Smooth muscle cell (in vitro differentiated cells): ENCODE measurements at regions not wholly inside any gene's neighbourhood (a gene's known extent, or its start where the extent isn't known, plus 50 kb on each side); places are given as distances from the start of the nearest gene placed in this dataset.

Experiments
- DNase-seq: peaks from one replicate; lab custom pipeline; 2025; ENCODE audit not compliant: unreplicated experiment; lab: John Stamatoyannopoulos, UW
- H2AFZ ChIP-seq: fragments of 200-600 bp; sonication (generic); 2 replicates; pipeline ENCODE4 v1.6.0; 2016; ENCODE audit warnings: antibody characterized with exemption, low read depth, mild to moderate bottlenecking
- H3F3A ChIP-seq: fragments of 200-600 bp; sonication (generic); 2 replicates; pipeline ENCODE4 v1.6.0; 2017; ENCODE audit warnings: antibody characterized with exemption, low read depth
- H3K27ac ChIP-seq: fragments of 200-600 bp; sonication (generic); 2 replicates; pipeline ENCODE4 v1.5.1; 2016; ENCODE audit warnings: low read depth, mild to moderate bottlenecking
- H3K27me3 ChIP-seq: fragments of 200-600 bp; sonication (generic); 2 replicates; pipeline ENCODE4 v1.6.1; 2016; ENCODE audit warnings: low read depth, mild to moderate bottlenecking
- H3K36me3 ChIP-seq: fragments of 200-600 bp; sonication (generic); 2 replicates; pipeline ENCODE4 v1.5.1; 2016; ENCODE audit warnings: low read depth
- H3K4me1 ChIP-seq: fragments of 200-600 bp; sonication (generic); 2 replicates; pipeline ENCODE4 v1.5.1; 2016; ENCODE audit warnings: low read depth
- H3K4me2 ChIP-seq: fragments of 200-600 bp; sonication (generic); 2 replicates; pipeline ENCODE4 v1.6.0; 2016; ENCODE audit warnings: mild to moderate bottlenecking
- H3K4me3 ChIP-seq: fragments of 200-600 bp; sonication (generic); 2 replicates; pipeline ENCODE4 v1.5.1; 2016; ENCODE audit warnings: mild to moderate bottlenecking
- H3K79me2 ChIP-seq: fragments of 200-600 bp; sonication (generic); 2 replicates; pipeline ENCODE4 v1.6.0; 2016; ENCODE audit warnings: low read depth, mild to moderate bottlenecking
- H3K9ac ChIP-seq: fragments of 200-600 bp; sonication (generic); 2 replicates; pipeline ENCODE4 v1.6.0; 2016; ENCODE audit warnings: low read depth
- H3K9me3 ChIP-seq: fragments of 200-600 bp; sonication (generic); replicated peaks from 2 replicates; pipeline ENCODE4 v1.5.1; 2016; ENCODE audit warnings: low read depth
- H4K20me1 ChIP-seq: fragments of 200-600 bp; sonication (generic); 2 replicates; pipeline ENCODE4 v1.6.0; 2016; ENCODE audit warnings: low read depth
- CTCF ChIP-seq: fragments of 200-600 bp; sonication (generic); IDR thresholded peaks from 2 replicates; pipeline ENCODE4 v1.5.1; 2017; ENCODE audit warnings: borderline replicate concordance, mild to moderate bottlenecking, antibody characterized with exemption; ENCODE audit not compliant: insufficient read depth, poor library complexity, severe bottlenecking
- WGBS: methylation state at CpG from one replicate; pipeline ENCODE4 v1.1.7; 2016; ENCODE audit warnings: low lambda C conversion rate; 5-methylcytosine and 5-hydroxymethylcytosine counted together

- H2AFZ ChIP-seq = no peak overlapping the region
Observed at GRCh38 chr6:80742481-80742880, 636.0 kb downstream of the BCKDHB start.

GRCh38 chr6:80733641-80734040, 627.2 kb downstream of the BCKDHB start:
- Histone ChIP-seq H3F3A (no peaks in the 10 kb centered on the region), H2AFZ (no peak overlapping the region), H4K20me1 (no peaks in the 10 kb centered on the region), H3K79me2 (no peaks in the 10 kb centered on the region), H3K9me3 (no peaks in the 10 kb centered on the region), H3K4me1 (no peaks in the 10 kb centered on the region), H3K36me3 (no peaks in the 10 kb centered on the region), H3K9ac (no peak overlapping the region), H3K27me3 (no peaks in the 10 kb centered on the region), H3K4me2 (no peak overlapping the region), H3K27ac (no peak overlapping the region), H3K4me3 (no peak overlapping the region)
- no peak for DNase-seq
- 79% methylated on average over 2 of the region's 2 CpGs for WGBS
- no peak for TF ChIP-seq CTCF

More at GRCh38 chr6:80742481-80742880, 636.0 kb downstream of the BCKDHB start:
- Histone ChIP-seq H3K79me2 (no peaks in the 10 kb centered on the region), H3K9ac (no peak overlapping the region), H3K4me2 (no peak overlapping the region), H3K4me1 (no peaks in the 10 kb centered on the region), H3F3A (no peaks in the 10 kb centered on the region), H3K27me3 (no peaks in the 10 kb centered on the region), H3K36me3 (no peaks in the 10 kb centered on the region), H4K20me1 (no peaks in the 10 kb centered on the region), H3K27ac (no peak overlapping the region), H3K4me3 (no peak overlapping the region), H3K9me3 (no peaks in the 10 kb centered on the region)
- TF ChIP-seq CTCF = peak; percentile 41
- 32% methylated on average over 2 of the region's 2 CpGs for WGBS
- DNase-seq = no peak

GRCh38 chr6:80728830-80729229, 622.4 kb downstream of the BCKDHB start:
- Histone ChIP-seq H3K79me2 (no peaks in the 10 kb centered on the region), H3K36me3 (no peaks in the 10 kb centered on the region), H3K4me1 (no peaks in the 10 kb centered on the region), H3K9me3 (no peaks in the 10 kb centered on the region), H3K9ac (no peak overlapping the region), H3K4me3 (no peak overlapping the region), H3K27me3 (no peaks in the 10 kb centered on the region), H2AFZ (no peak overlapping the region), H3K4me2 (no peak overlapping the region), H4K20me1 (no peaks in the 10 kb centered on the region), H3K27ac (no peak overlapping the region), H3F3A (no peaks in the 10 kb centered on the region)
- TF ChIP-seq CTCF = no peak
- WGBS = 96% methylated on average over 1 of the region's 1 CpG
- DNase-seq = no peak

GRCh38 chr6:80728101-80728750, 621.8 kb downstream of the BCKDHB start:
- no peaks in the 10 kb centered on the region for H4K20me1 ChIP-seq
- H3F3A ChIP-seq = no peaks in the 10 kb centered on the region
- H2AFZ ChIP-seq = no peak overlapping the region
- no peak overlapping the region for H3K4me2 ChIP-seq
- H3K9ac ChIP-seq = no peak overlapping the region
- WGBS = 42% methylated on average over 1 of the region's 1 CpG
- no peaks in the 10 kb centered on the region for H3K36me3 ChIP-seq
- H3K9me3 ChIP-seq = no peaks in the 10 kb centered on the region
- no peak overlapping the region for H3K4me3 ChIP-seq
- no peaks in the 10 kb centered on the region for H3K27me3 ChIP-seq
- no peaks in the 10 kb centered on the region for H3K79me2 ChIP-seq
- H3K27ac ChIP-seq = no peak overlapping the region
- TF ChIP-seq CTCF = no peak
- H3K4me1 ChIP-seq = no peaks in the 10 kb centered on the region
- DNase-seq = no peak
